GM12878 (cell line): ENCODE measurements at regions not wholly inside any gene's neighbourhood (a gene's known extent, or its start where the extent isn't known, plus 50 kb on each side); places are given as distances from the start of the nearest gene placed in this dataset.

Experiments
- ATAC-seq: fragments of 200-7000 bp; cut with Tn5 transposase; 3 replicates; pipeline ENCODE4 v1.9.1; 2020; ENCODE audit warnings: mild to moderate bottlenecking, moderate library complexity
- BruUV-seq: library from RNA; stranded (reverse); fragments of 400-500 nt; replicated peaks from 2 replicates; lab custom pipeline; 2021; lab: Mats Ljungman, UMichigan
- CTCF ChIA-PET: fragments of 300-600 bp; sonication (Branson Sonifier 250); formaldehyde crosslinking; extraction: SDS; loops from one replicate; lab custom pipeline; 2021; ENCODE audit warnings: inconsistent platforms; lab: Yijun Ruan, JAX
- POLR2A ChIA-PET: fragments of 350-600 bp; formaldehyde crosslinking; extraction: SDS; loops from one replicate; lab custom pipeline; 2021; ENCODE audit warnings: inconsistent platforms; lab: Charles Lee
- RAD21 ChIA-PET: fragments of 300-600 bp; sonication (Branson Sonifier 250); formaldehyde crosslinking; loops from one replicate; lab custom pipeline; 2023; ENCODE audit warnings: antibody characterized with exemption; ENCODE audit not compliant: unreplicated experiment; lab: Charles Lee
- SMC1A ChIA-PET: fragments of 300-600 bp; sonication (Branson Sonifier 250); formaldehyde crosslinking; loops from one replicate; lab custom pipeline; 2023; ENCODE audit not compliant: unreplicated experiment, uncharacterized antibody; lab: Charles Lee
- DNase-seq: peaks from one replicate; pipeline ENCODE4 v3.0.0-alpha.2; 2011; ENCODE audit warnings: low read depth, low spot score
- FAIRE-seq: peaks from 3 replicates; lab custom pipeline; 2011; peaks lifted over from hg19 to GRCh38; lab: Jason Lieb, UNC
- H2AFZ ChIP-seq: 2 replicates; pipeline ENCODE4 v1.6.0; 2011; ENCODE audit warnings: low read depth, low read length, control low read depth; ENCODE audit not compliant: control insufficient read depth
- H3K27ac ChIP-seq: 2 replicates; pipeline ENCODE4 v1.5.1; 2011; ENCODE audit warnings: control low read depth; ENCODE audit not compliant: control insufficient read depth, insufficient read depth
- H3K27me3 ChIP-seq, 2 experiments: replicated peaks in 1 of 2; 2 replicates each; pipeline versions ENCODE4 v1.6.0 to v1.6.1; 2011; ENCODE audit warnings: low read length in 1 of 2; ENCODE audit not compliant: control insufficient read depth in 2 of 2, insufficient read depth in 2 of 2
- H3K36me3 ChIP-seq, 2 experiments: 2 replicates each; pipeline ENCODE4 v1.5.1; 2011; ENCODE audit warnings: low read length in 1 of 2; ENCODE audit not compliant: control insufficient read depth in 2 of 2, insufficient read depth in 2 of 2
- H3K4me1 ChIP-seq: 2 replicates; pipeline ENCODE4 v1.6.1; 2011; ENCODE audit warnings: mild to moderate bottlenecking, low read length, moderate library complexity, mixed read lengths; ENCODE audit not compliant: control insufficient read depth, insufficient read depth
- H3K4me2 ChIP-seq: 2 replicates; pipeline ENCODE4 v1.6.0; 2011; ENCODE audit warnings: control low read depth; ENCODE audit not compliant: control insufficient read depth, insufficient read depth
- H3K4me3 ChIP-seq: fragments of 200-600 bp; sonication (generic); 2 replicates; pipeline ENCODE4 v1.5.1; 2016
- H3K79me2 ChIP-seq: 2 replicates; pipeline ENCODE4 v1.6.0; 2011; ENCODE audit warnings: low read length; ENCODE audit not compliant: control insufficient read depth, insufficient read depth
- H3K9ac ChIP-seq: 2 replicates; pipeline ENCODE4 v1.8.0; 2011; ENCODE audit warnings: low read length, control low read depth, mixed read lengths; ENCODE audit not compliant: control insufficient read depth, insufficient read depth
- H3K9me3 ChIP-seq: replicated peaks from 3 replicates; pipeline ENCODE4 v1.5.1; 2011; ENCODE audit warnings: mild to moderate bottlenecking, low read length; ENCODE audit not compliant: control insufficient read depth, insufficient read depth
- H4K20me1 ChIP-seq: 2 replicates; pipeline ENCODE4 v1.6.0; 2011; ENCODE audit not compliant: control insufficient read depth, insufficient read depth
- HDAC6 ChIP-seq: fragments of 200-600 bp; sonication (generic); IDR thresholded peaks from one replicate; pipeline ENCODE4 v1.8.0; 2017; ENCODE audit warnings: antibody characterized with exemption; ENCODE audit not compliant: unreplicated experiment
- IKZF1 ChIP-seq: fragments of 450-650 bp; conservative IDR thresholded peaks from 2 replicates; pipeline ENCODE4 v1.6.1; 2017; ENCODE audit warnings: antibody characterized with exemption, mild to moderate bottlenecking
- NR2C2 ChIP-seq: IDR thresholded peaks from 2 replicates; pipeline ENCODE4 v1.6.1; 2011; ENCODE audit warnings: borderline replicate concordance, low read depth; ENCODE audit not compliant: control insufficient read depth, insufficient read length
- RAD21 ChIP-seq: IDR thresholded peaks from 2 replicates; pipeline ENCODE4 v1.6.1; 2011; ENCODE audit warnings: mild to moderate bottlenecking, low read depth, low read length, moderate library complexity; ENCODE audit not compliant: insufficient read depth
- ZBED1 ChIP-seq: IDR thresholded peaks from 2 replicates; pipeline ENCODE4 v1.6.1; 2016; ENCODE audit warnings: borderline replicate concordance
- WGBS: methylation state at CpG from one replicate; pipeline ENCODE4 v1.1.6; 2016; ENCODE audit warnings: low lambda C conversion rate; ENCODE audit not compliant: insufficient replicate concordance, insufficient coverage; ENCODE audit errors: missing lambda C conversion rate; 5-methylcytosine and 5-hydroxymethylcytosine counted together
- in situ Hi-C: fragments of 300-500 bp; cut with MboI; formaldehyde crosslinking; loops from 9 replicates; pipeline ENCODE4 v1.14.3; 2018; ENCODE audit warnings: mixed read lengths
- intact Hi-C: fragments of 100-400 bp; cut with micrococcal nuclease; formaldehyde crosslinking; loops from one replicate; pipeline ENCODE4 v1.14.2; 2022; ENCODE audit not compliant: unreplicated experiment
- TF ChIP-seq, protein P1 (sequence below): IDR thresholded peaks from 2 replicates; pipeline ENCODE4 v1.6.1; 2012; ENCODE audit warnings: improper control_type of control experiment, low read depth, low read length; ENCODE audit not compliant: insufficient replicate concordance

- DNase-seq (no peak), FAIRE-seq (no peak), ATAC-seq (no peak)
- Histone ChIP-seq H3K4me3 (no peak overlapping the region), H3K79me2 (no peaks in the 10 kb centered on the region), H3K27ac (no peak overlapping the region), H4K20me1 (no peaks in the 10 kb centered on the region), H2AFZ (no peak overlapping the region), H3K9me3 (no peaks in the 10 kb centered on the region), H3K4me1 (no peaks in the 10 kb centered on the region), H3K4me2 (no peak overlapping the region), H3K36me3 (no peaks in the 10 kb centered on the region), H3K27me3 (no peaks in the 10 kb centered on the region), H3K9ac (no peak overlapping the region)
- WGBS: 53% methylated on average over 10 of the region's 10 CpGs
- intact Hi-C loops: no loop called here
- TF ChIP-seq HDAC6 (no peak), IKZF1 (no peak), RAD21 (no peak), ZBED1 (no peak), NR2C2 (no peak)
- TF ChIP-seq, protein P1, sequence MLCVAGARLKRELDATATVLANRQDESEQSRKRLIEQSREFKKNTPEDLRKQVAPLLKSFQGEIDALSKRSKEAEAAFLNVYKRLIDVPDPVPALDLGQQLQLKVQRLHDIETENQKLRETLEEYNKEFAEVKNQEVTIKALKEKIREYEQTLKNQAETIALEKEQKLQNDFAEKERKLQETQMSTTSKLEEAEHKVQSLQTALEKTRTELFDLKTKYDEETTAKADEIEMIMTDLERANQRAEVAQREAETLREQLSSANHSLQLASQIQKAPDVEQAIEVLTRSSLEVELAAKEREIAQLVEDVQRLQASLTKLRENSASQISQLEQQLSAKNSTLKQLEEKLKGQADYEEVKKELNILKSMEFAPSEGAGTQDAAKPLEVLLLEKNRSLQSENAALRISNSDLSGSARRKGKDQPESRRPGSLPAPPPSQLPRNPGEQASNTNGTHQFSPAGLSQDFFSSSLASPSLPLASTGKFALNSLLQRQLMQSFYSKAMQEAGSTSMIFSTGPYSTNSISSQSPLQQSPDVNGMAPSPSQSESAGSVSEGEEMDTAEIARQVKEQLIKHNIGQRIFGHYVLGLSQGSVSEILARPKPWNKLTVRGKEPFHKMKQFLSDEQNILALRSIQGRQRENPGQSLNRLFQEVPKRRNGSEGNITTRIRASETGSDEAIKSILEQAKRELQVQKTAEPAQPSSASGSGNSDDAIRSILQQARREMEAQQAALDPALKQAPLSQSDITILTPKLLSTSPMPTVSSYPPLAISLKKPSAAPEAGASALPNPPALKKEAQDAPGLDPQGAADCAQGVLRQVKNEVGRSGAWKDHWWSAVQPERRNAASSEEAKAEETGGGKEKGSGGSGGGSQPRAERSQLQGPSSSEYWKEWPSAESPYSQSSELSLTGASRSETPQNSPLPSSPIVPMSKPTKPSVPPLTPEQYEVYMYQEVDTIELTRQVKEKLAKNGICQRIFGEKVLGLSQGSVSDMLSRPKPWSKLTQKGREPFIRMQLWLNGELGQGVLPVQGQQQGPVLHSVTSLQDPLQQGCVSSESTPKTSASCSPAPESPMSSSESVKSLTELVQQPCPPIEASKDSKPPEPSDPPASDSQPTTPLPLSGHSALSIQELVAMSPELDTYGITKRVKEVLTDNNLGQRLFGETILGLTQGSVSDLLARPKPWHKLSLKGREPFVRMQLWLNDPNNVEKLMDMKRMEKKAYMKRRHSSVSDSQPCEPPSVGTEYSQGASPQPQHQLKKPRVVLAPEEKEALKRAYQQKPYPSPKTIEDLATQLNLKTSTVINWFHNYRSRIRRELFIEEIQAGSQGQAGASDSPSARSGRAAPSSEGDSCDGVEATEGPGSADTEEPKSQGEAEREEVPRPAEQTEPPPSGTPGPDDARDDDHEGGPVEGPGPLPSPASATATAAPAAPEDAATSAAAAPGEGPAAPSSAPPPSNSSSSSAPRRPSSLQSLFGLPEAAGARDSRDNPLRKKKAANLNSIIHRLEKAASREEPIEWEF: no peak
- in situ Hi-C loops: no loop called here
- ChIA-PET SMC1A (no interaction called here), RAD21 (no interaction called here), CTCF (no interaction called here), POLR2A (no interaction called here)
- no TSS peak for BruUV-seq
Observed at GRCh38 chr1:81337226-81337625, 463.5 kb upstream of the ADGRL2 start.
